HG03520 (cell line): ENCODE measurements at regions not wholly inside any gene's neighbourhood (a gene's known extent, or its start where the extent isn't known, plus 50 kb on each side); places are given as distances from the start of the nearest gene placed in this dataset.

ENCODE experiments used
- ATAC-seq: cut with Tn5 transposase; IDR thresholded peaks from one replicate; pipeline ENCODE4 v1.9.1; 2021; ENCODE audit warnings: mild to moderate bottlenecking, moderate library complexity; ENCODE audit not compliant: unreplicated experiment

- no peak for ATAC-seq
These were observed 84.6 kb upstream of the FSTL4 start for GRCh38 chr5:133696782-133697507.

DNA sequence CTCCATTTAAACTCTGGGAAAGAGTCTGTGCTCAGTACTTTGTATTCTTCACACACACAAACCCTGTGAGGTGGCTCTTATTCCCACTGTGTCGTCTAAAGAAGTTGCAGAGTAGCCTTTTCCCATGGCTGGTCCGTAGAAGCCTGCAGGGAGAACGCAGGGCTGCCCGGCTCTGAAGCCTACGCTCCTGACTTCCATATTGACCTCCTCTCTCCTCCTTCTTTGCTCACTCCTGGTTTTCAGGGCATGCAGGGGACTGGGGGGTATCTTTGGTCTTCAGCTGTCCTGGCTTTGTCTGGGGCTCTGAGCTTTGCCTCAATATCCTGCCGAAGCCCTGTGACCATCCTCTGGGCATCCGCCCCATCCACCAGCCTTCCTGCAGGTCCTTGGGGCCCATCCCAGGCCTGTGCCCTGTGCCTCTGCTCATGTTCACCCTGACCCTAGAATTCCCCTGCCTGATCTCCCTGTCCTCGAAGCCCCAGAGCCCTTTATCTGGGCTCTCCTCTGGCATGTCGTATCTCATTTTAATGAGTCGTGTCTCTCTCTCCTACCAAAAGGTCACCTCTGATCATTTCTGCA, 83.8 kb upstream of the FSTL4 start:
- no peak for ATAC-seq

- no peak for ATAC-seq
These were observed 82.0 kb upstream of the FSTL4 start for GRCh38 chr5:133694181-133694831.

GRCh38 chr5:133691448-133691847, 79.1 kb upstream of the FSTL4 start:
- ATAC-seq, result no peak

DNA sequence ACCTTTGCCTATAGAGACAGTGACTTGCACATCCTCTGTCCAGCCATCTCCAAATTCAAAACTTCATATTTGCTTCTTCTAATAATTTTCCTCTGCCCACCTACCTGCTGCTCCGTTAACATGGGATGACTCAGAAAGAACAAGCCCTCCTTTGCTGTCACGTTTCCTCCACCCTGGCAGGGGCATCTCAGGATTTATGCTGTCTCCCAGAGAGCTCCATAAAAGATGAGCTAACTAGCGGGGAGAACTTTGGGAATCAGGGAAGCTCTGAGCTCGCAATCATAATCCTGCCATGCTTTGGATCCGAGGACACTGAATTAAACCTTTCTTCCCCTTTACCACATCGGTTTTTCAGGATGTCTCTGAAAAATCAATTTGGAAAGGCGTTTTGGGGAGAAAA, 78.4 kb upstream of the FSTL4 start:
- no peak for ATAC-seq

DNA sequence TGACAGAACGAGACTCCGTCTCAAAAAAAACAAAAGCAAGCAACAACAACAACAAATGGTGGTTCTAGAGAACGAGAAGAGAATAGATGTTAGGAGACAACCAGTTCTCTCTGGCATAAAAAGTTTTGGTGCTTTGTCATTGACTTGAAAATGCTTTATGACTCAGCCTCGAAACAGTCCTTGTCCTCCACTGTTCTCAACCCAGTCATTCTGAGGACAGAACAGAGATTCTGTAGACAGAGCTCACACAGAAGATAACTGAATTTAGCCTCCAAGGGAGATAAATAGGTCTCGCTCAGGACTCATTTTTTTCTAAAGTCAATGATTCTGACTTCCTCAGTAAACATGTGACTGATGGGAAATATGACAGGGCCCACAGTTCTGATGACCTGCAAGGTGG, 76.0 kb upstream of the FSTL4 start:
- ATAC-seq, result no peak

DNA sequence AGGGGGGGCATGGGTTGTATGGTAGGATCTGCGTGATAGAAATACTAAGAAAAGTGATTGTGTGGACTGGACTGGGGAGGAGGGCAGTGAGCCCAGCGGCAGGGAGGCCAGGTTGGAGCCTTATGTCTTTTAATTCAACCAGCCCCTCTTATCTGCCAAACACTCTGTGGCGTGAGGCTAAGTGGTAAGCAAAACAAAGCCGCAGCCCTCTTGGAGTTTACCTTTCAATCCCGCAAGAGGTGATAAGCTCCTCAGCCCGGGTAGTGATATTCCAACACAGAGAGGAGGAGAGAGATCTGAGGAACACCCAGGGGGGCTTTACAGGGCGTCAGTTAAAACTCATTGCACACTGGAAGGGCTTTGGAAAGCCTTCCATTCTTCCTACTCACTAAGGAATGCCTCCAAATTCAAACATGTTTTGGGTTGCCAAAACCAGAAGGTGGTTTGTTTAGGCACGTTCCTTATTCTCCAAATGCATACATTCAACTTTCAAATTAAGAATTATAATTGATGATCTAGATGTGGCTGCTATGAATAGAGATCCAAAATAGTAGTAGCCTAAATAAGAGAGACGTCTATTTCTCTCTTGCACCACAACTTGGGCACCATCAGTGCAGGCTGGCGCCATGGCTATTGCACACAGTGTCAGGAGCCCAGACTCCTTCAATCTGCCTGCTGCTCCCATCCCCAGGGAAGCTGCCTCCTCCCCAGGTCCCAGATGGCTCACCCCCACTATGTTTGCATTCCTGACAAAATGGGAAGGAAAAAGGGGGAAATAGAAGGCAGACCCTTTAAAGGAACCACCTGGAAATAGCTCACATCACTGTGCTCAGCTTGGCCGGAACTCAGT, 75.1 kb upstream of the FSTL4 start:
- no peak for ATAC-seq

DNA sequence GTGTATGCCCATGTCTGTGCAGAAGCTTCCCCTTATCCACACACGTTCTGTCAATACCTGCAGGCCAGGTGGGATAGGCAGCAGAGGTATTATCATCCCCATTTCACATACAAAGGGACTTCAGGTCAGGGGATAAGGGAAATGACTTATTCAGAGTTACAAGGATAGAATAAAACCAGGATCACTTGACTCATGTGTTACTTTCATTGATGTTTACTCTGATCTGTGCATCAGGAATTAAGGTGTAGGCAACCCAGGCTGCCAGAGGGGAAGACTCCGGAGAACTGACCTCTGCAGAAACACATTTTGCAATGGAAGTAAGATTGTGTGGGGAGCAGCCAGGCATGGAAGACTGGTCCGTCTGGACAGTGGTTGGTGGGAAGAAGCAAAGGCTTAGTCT, 74.2 kb upstream of the FSTL4 start:
- ATAC-seq, result no peak

- no peak for ATAC-seq
These were observed 73.2 kb upstream of the FSTL4 start for GRCh38 chr5:133685402-133686018.

GRCh38 chr5:133683646-133684596, 71.6 kb upstream of the FSTL4 start:
- no peak for ATAC-seq

GRCh38 chr5:133682451-133682850, 70.1 kb upstream of the FSTL4 start:
- ATAC-seq, result no peak

- ATAC-seq, result no peak
These were observed 69.6 kb upstream of the FSTL4 start for GRCh38 chr5:133681896-133682295.

- no peak for ATAC-seq
These were observed 68.7 kb upstream of the FSTL4 start for GRCh38 chr5:133680830-133681565.

- ATAC-seq, result no peak
These were observed 67.2 kb upstream of the FSTL4 start for GRCh38 chr5:133679534-133679933.

- no peak for ATAC-seq
These were observed 63.2 kb upstream of the FSTL4 start for GRCh38 chr5:133675376-133676154.

- ATAC-seq, result no peak
These were observed 58.0 kb upstream of the FSTL4 start for GRCh38 chr5:133670336-133670735.

DNA sequence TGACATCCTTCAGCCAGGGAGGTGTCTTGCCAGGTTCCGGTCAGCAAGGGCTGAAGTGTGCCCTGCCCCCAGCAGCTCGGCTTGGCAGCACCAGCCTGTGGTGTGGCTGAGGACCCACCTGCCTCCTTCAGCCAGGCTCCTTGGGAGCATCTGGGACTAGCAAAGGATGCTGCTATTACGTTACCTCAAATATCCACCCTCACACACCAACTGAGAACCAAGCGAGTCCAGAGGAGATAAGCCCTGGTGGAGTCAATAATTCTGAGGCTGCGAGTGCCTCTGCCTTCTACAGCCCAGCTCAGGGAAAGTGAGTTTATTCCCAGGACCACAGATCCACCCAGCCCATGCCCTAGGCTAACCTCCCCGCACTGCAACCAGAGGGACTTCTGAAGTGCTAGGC, 57.1 kb upstream of the FSTL4 start:
- no peak for ATAC-seq

- no peak for ATAC-seq
These were observed 56.1 kb upstream of the FSTL4 start for GRCh38 chr5:133668458-133668857.
